ENCODE measurements at regions not wholly inside any gene's neighbourhood (a gene's known extent, or its start where the extent isn't known, plus 50 kb on each side); places are given as distances from the start of the nearest gene placed in this dataset.

DNA sequence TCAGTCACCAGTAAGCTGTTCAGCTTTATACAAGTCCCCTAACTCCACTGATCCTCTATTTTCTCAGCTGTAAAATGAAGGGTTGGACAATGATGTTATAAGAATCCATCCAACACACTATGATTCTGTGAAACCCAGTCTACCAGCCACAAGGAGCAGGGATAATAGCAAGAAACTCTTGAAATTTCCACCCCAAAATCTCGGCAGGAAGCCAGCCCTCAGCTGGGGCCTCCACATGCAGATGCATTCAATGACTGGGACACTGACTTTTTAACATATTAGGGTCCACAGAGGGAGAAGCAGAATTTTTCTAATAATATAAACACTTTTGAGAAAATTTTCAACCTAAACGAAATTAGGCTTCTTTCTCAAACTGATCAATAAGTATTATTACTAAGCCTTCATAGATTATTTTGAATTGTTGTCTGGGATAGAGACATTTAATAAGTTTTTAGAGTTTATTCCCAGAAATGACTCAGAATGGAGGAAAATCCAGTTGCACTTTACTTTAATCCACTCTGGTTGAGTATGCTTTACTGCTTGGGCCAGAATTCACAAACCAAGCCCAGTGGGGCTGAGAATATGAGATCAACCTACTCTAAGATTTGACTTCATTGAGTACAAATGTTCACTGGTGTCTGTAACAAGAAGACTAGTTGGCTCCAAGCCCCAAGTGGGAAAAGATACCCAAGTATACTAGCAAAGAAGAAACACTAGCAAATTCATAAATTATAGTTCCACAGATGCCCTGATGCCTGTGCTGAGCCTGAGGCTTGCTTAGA is 168.6 kb downstream of the C7orf25 start:
- H3K36me3 ChIP-seq (ENCODE audit: low read depth, missing control alignments) = no peaks in the 10 kb centered on the region
- DNase-seq = no peak
- no peaks in the 10 kb centered on the region for H3K4me1 ChIP-seq
- H3K27ac ChIP-seq = no peak overlapping the region
- no peaks in the 10 kb centered on the region for H3K27me3 ChIP-seq
- TF ChIP-seq, protein P1, sequence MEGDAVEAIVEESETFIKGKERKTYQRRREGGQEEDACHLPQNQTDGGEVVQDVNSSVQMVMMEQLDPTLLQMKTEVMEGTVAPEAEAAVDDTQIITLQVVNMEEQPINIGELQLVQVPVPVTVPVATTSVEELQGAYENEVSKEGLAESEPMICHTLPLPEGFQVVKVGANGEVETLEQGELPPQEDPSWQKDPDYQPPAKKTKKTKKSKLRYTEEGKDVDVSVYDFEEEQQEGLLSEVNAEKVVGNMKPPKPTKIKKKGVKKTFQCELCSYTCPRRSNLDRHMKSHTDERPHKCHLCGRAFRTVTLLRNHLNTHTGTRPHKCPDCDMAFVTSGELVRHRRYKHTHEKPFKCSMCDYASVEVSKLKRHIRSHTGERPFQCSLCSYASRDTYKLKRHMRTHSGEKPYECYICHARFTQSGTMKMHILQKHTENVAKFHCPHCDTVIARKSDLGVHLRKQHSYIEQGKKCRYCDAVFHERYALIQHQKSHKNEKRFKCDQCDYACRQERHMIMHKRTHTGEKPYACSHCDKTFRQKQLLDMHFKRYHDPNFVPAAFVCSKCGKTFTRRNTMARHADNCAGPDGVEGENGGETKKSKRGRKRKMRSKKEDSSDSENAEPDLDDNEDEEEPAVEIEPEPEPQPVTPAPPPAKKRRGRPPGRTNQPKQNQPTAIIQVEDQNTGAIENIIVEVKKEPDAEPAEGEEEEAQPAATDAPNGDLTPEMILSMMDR (IDR thresholded peaks at IDR 0.05) = no peak
- no peak for TF ChIP-seq POLR2A (IDR thresholded peaks at IDR 0.05)
- intact Hi-C loops (cut with DNase I; ENCODE audit: low total_unique reads) = no loop called here
- whole genome bisulfite sequencing, 2 donors = 79 to 81% methylated on average over 2 of the region's 2 CpGs
- H3K9me3 ChIP-seq = no peaks in the 10 kb centered on the region
- H3K4me3 ChIP-seq = no peak overlapping the region

DNA sequence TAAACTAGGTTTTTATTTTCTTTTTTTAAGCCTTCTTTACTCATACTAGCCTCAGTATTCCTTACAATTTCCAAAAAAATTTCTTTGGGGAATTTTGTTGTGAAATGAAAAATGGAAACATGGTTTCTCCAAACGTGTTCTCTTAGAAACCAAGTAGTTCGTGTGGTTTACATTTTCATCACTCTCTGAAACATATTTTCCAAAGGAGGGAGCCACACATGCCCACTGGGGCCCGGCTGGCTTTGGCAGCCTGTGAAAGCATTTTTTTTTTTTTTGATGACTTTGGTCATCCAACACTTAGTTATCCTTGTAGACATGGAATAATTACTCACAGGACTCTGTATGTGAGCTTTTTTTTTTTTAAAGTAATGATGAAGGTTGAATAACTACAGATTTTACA is 169.6 kb downstream of the C7orf25 start:
- intact Hi-C loops (cut with DNase I; ENCODE audit: low total_unique reads) = no loop called here
- no peak overlapping the region for H3K4me3 ChIP-seq
- TF ChIP-seq POLR2A (IDR thresholded peaks at IDR 0.05) = no peak
- TF ChIP-seq, protein P1 (IDR thresholded peaks at IDR 0.05) = no peak
- DNase-seq = no peak
- no peaks in the 10 kb centered on the region for H3K4me1 ChIP-seq
- WGBS, 2 donors = 74 to 86% methylated on average over 3 of the region's 3 CpGs
- H3K36me3 ChIP-seq (ENCODE audit: low read depth, missing control alignments) = no peaks in the 10 kb centered on the region
- H3K27me3 ChIP-seq = no peaks in the 10 kb centered on the region
- H3K27ac ChIP-seq = no peak overlapping the region
- no peaks in the 10 kb centered on the region for H3K9me3 ChIP-seq

DNA sequence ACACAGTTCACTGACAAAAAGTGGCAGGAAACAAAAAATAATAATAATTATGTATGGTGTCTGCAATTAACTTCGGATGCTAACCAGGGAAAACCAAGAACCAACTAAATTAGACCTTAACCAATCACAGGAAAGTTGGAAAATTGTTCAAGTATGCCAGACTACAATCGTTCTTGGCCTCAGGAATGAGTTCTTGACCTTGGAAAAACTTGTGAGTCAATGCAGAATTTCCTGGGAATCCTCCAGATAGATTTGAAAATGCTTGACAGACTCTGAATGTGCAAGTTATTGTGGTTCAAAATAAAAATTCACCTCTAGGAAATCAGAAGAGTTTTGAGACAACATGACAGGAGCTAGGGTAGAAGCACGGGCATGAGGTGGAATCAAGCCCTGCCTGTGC is 171.5 kb downstream of the C7orf25 start:
- H3K27ac ChIP-seq = no peak overlapping the region
- TF ChIP-seq, protein P1 (IDR thresholded peaks at IDR 0.05) = no peak
- TF ChIP-seq POLR2A (IDR thresholded peaks at IDR 0.05) = no peak
- no peak overlapping the region for H3K4me3 ChIP-seq
- DNase-seq = no peak
- WGBS, 2 donors = 50 to 54% methylated on average over 3 of the region's 3 CpGs
- intact Hi-C loops (cut with DNase I; ENCODE audit: low total_unique reads) = no loop called here
- no peaks in the 10 kb centered on the region for H3K9me3 ChIP-seq
- no peaks in the 10 kb centered on the region for H3K36me3 ChIP-seq (ENCODE audit: low read depth, missing control alignments)
- no peaks in the 10 kb centered on the region for H3K4me1 ChIP-seq
- no peaks in the 10 kb centered on the region for H3K27me3 ChIP-seq

DNA sequence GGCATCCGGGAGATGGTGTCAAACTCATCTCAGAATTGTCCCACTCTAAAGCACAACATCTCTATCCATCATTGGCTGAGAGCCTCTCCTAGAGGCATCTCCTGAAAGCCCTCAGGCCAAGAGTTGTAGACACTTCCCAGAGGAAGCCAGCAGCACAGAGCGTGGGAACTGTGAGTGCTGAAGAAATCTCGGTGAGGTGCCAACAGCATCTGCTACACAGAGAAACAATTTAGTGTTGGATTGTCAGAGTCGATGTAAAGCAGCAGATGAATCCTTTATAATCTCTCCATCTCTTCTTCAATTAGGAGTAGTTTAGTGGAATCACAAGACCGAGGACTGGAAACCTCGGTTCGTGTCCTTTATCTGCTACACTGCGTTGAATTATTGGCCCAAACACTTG is 172.2 kb downstream of the C7orf25 start:
- 35 to 39% methylated on average over 7 to 8 of the region's 8 CpGs for WGBS, 2 donors
- peak; percentile 46 for DNase-seq
- H3K27ac ChIP-seq = no peak overlapping the region
- H3K4me3 ChIP-seq = no peak overlapping the region
- no peaks in the 10 kb centered on the region for H3K9me3 ChIP-seq
- no peaks in the 10 kb centered on the region for H3K36me3 ChIP-seq (ENCODE audit: low read depth, missing control alignments)
- no peaks in the 10 kb centered on the region for H3K4me1 ChIP-seq
- H3K27me3 ChIP-seq = no peaks in the 10 kb centered on the region
- TF ChIP-seq, protein P1 (IDR thresholded peaks at IDR 0.05) = no peak
- TF ChIP-seq POLR2A (IDR thresholded peaks at IDR 0.05) = no peak
- intact Hi-C loops (cut with DNase I; ENCODE audit: low total_unique reads) = no loop called here

DNA sequence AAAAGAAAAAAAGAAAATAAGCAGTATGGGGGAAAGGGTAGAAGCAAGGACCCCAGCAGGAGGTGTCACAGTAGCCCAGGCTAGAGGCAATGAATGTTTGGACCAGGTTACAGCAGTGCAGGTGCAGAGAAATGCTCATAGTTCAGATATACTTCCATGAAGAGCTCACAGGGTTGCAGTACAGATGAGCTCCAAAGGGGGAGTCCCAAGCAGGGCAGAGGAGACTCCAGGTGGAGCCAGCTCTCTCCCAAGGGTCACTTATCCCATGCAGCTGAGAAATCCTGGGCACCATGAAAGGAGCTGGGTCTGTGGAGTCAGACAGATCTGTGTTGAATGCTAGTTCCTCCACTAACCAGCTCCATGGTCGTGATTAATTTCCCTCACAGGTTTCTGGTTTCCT is 174.9 kb downstream of the C7orf25 start:
- no peaks in the 10 kb centered on the region for H3K36me3 ChIP-seq (ENCODE audit: low read depth, missing control alignments)
- no peaks in the 10 kb centered on the region for H3K27me3 ChIP-seq
- no peak overlapping the region for H3K27ac ChIP-seq
- no peak for DNase-seq
- 70 to 89% methylated on average over 1 of the region's 1 CpG for whole genome bisulfite sequencing, 2 donors
- intact Hi-C loops (cut with DNase I; ENCODE audit: low total_unique reads) = no loop called here
- no peaks in the 10 kb centered on the region for H3K9me3 ChIP-seq
- TF ChIP-seq POLR2A (IDR thresholded peaks at IDR 0.05) = no peak
- TF ChIP-seq, protein P1 (IDR thresholded peaks at IDR 0.05) = no peak
- H3K4me1 ChIP-seq = no peaks in the 10 kb centered on the region
- H3K4me3 ChIP-seq = no peak overlapping the region
